Mesendoderm (in vitro differentiated cells): ENCODE measurements at regions not wholly inside any gene's neighbourhood (a gene's known extent, or its start where the extent isn't known, plus 50 kb on each side); places are given as distances from the start of the nearest gene placed in this dataset.

Experiments
- DNase-seq: peaks from one replicate; pipeline ENCODE4 v3.0.0; 2013
- H2AK5ac ChIP-seq: 2 replicates; pipeline ENCODE4 v1.6.1; 2013; ENCODE audit warnings: low read length, inconsistent platforms
- H2BK120ac ChIP-seq: 2 replicates; pipeline ENCODE4 v1.6.1; 2013; ENCODE audit warnings: low read depth, mild to moderate bottlenecking, low read length, moderate library complexity, mixed read lengths
- H2BK15ac ChIP-seq: replicated peaks from 2 replicates; pipeline ENCODE4 v1.6.1; 2013; ENCODE audit warnings: low read depth, mild to moderate bottlenecking, moderate library complexity
- H2BK5ac ChIP-seq: 2 replicates; pipeline ENCODE4 v1.6.1; 2013; ENCODE audit warnings: low read length, inconsistent platforms
- H3K18ac ChIP-seq: 2 replicates; pipeline ENCODE4 v1.6.1; 2013; ENCODE audit warnings: mild to moderate bottlenecking, low read length, mixed read lengths
- H3K23ac ChIP-seq: one replicate; pipeline ENCODE4 v1.6.1; 2013; ENCODE audit warnings: low read length
- H3K27ac ChIP-seq: 2 replicates; pipeline ENCODE4 v1.5.1; 2013; ENCODE audit warnings: low read depth, mild to moderate bottlenecking, inconsistent platforms, low read length, moderate library complexity
- H3K27me3 ChIP-seq: 2 replicates; pipeline ENCODE4 v1.6.1; 2013; ENCODE audit warnings: low read length, control low read depth, mild to moderate bottlenecking, inconsistent platforms; ENCODE audit not compliant: insufficient read depth, poor library complexity
- H3K36me3 ChIP-seq: 2 replicates; pipeline ENCODE4 v1.6.1; 2013; ENCODE audit warnings: low read length, inconsistent platforms; ENCODE audit not compliant: control insufficient read depth, insufficient read depth
- H3K4ac ChIP-seq: one replicate; pipeline ENCODE4 v1.6.1; 2013; ENCODE audit warnings: low read depth, mild to moderate bottlenecking, low read length, moderate library complexity
- H3K4me1 ChIP-seq: 2 replicates; pipeline ENCODE4 v1.6.1; 2013; ENCODE audit warnings: low read depth, low read length, inconsistent platforms; ENCODE audit not compliant: control insufficient read depth
- H3K4me2 ChIP-seq: 2 replicates; pipeline ENCODE4 v1.6.1; 2013; ENCODE audit warnings: low read length
- H3K4me3 ChIP-seq: 2 replicates; pipeline ENCODE4 v1.5.1; 2013; ENCODE audit warnings: mild to moderate bottlenecking, low read length
- H3K56ac ChIP-seq: one replicate; pipeline ENCODE4 v1.6.1; 2013; ENCODE audit warnings: low read length
- H3K79me1 ChIP-seq: 2 replicates; pipeline ENCODE4 v1.6.1; 2013; ENCODE audit warnings: low read length, inconsistent platforms
- H3K79me2 ChIP-seq: 2 replicates; pipeline ENCODE4 v1.6.1; 2013; ENCODE audit warnings: mild to moderate bottlenecking, low read length; ENCODE audit not compliant: control insufficient read depth, insufficient read depth
- H3K9ac ChIP-seq: 2 replicates; pipeline ENCODE4 v1.6.1; 2013; ENCODE audit warnings: low read length, inconsistent platforms
- H4K5ac ChIP-seq: one replicate; pipeline ENCODE4 v1.6.1; 2013; ENCODE audit warnings: low read length
- H4K8ac ChIP-seq: one replicate; pipeline ENCODE4 v1.6.1; 2013; ENCODE audit warnings: low read depth, mild to moderate bottlenecking, control low read depth, low read length, moderate library complexity
- WGBS: extraction: QIAGEN DNeasy Blood & Tissue Kit; methylation state at CpG from one replicate; pipeline ENCODE4 v1.1.7; 2013; ENCODE audit warnings: low lambda C conversion rate, missing lambda C conversion rate; ENCODE audit not compliant: insufficient coverage; ENCODE audit errors: extremely low coverage; 5-methylcytosine and 5-hydroxymethylcytosine counted together

- no peak for DNase-seq
- H3K36me3 ChIP-seq, result no peaks in the 10 kb centered on the region
- H2BK5ac ChIP-seq, result no peak overlapping the region
- no peaks in the 10 kb centered on the region for H3K79me2 ChIP-seq
- WGBS, result no CpG with 5 or more reads among the region's 5 CpGs
- no peak overlapping the region for H3K27ac ChIP-seq
- H3K23ac ChIP-seq, result no peak overlapping the region
- H3K4ac ChIP-seq, result no peak overlapping the region
- H3K79me1 ChIP-seq, result no peaks in the 10 kb centered on the region
- no peak overlapping the region for H3K4me3 ChIP-seq
- H3K27me3 ChIP-seq, result no peaks in the 10 kb centered on the region
- no peak overlapping the region for H3K4me2 ChIP-seq
- H3K9ac ChIP-seq, result no peak overlapping the region
- H2BK120ac ChIP-seq, result no peak overlapping the region
- H2AK5ac ChIP-seq, result no peak overlapping the region
- no peaks in the 10 kb centered on the region for H3K4me1 ChIP-seq
- H4K8ac ChIP-seq, result no peak overlapping the region
- H2BK15ac ChIP-seq, result no peak overlapping the region
- no peak overlapping the region for H4K5ac ChIP-seq
- no peak overlapping the region for H3K18ac ChIP-seq
- H3K56ac ChIP-seq, result no peak overlapping the region
Measured at GRCh38 chr2:72028996-72029395, 118.7 kb downstream of the CYP26B1 start.

GRCh38 chr2:72028351-72028995 is 119.2 kb downstream of the CYP26B1 start:
- Histone ChIP-seq H3K27me3 (no peaks in the 10 kb centered on the region), H3K4me3 (no peak overlapping the region), H3K4ac (no peak overlapping the region), H3K23ac (no peak overlapping the region), H3K18ac (no peak overlapping the region), H4K5ac (no peak overlapping the region), H2BK15ac (no peak overlapping the region), H4K8ac (no peak overlapping the region), H3K36me3 (no peaks in the 10 kb centered on the region), H3K79me2 (no peaks in the 10 kb centered on the region), H3K27ac (no peak overlapping the region), H2AK5ac (no peak overlapping the region), H3K4me2 (no peak overlapping the region), H3K56ac (no peak overlapping the region), H2BK5ac (no peak overlapping the region), H3K9ac (no peak overlapping the region), H3K79me1 (no peaks in the 10 kb centered on the region), H3K4me1 (no peaks in the 10 kb centered on the region), H2BK120ac (no peak overlapping the region)
- DNase-seq, result no peak
- no CpG with 5 or more reads among the region's 12 CpGs for WGBS

DNA sequence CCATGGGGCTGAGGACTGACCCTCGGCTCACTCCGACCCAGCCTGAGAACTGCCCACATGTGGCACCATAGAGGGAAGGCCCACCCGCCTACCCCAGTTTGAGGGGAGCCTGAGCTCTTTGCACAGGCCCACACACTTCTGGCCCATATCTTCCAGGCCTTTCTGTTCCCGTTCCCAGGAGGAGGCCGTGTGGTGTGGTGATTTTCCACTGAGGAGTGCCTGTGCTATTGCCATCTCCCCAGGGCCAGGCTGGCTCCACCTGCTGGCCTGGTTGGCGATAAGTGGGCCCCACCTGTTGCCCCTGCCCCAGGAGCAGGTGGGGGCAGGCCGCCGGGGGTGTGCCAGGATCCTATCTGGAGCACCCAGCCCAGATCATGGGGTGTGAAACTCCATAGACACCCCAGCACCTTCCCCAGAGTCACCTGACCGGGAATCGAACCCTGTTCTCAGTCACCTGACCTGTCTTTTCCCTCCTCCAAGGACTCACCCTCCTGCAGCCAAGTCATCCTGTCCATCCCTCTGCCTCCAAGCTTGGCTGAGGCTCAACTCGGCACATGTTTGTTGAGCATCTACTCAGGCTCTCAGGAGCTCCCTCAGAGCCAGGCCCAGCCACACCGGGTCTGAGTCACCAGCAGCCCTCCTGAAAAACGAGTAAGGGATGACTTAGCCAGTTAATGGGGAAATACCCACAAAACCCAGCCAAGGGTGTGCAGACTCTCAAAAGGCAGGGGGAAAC is 120.1 kb downstream of the CYP26B1 start:
- no peak overlapping the region for H3K56ac ChIP-seq
- H3K27me3 ChIP-seq, result no peaks in the 10 kb centered on the region
- H2AK5ac ChIP-seq, result no peak overlapping the region
- H2BK15ac ChIP-seq, result no peak overlapping the region
- H4K5ac ChIP-seq, result no peak overlapping the region
- H3K79me1 ChIP-seq, result no peaks in the 10 kb centered on the region
- no peak overlapping the region for H3K9ac ChIP-seq
- no peak overlapping the region for H3K4me3 ChIP-seq
- H4K8ac ChIP-seq, result no peak overlapping the region
- no peak overlapping the region for H3K4ac ChIP-seq
- H3K4me1 ChIP-seq, result no peaks in the 10 kb centered on the region
- H2BK5ac ChIP-seq, result no peak overlapping the region
- no peak for DNase-seq
- H3K79me2 ChIP-seq, result no peaks in the 10 kb centered on the region
- H3K27ac ChIP-seq, result no peak overlapping the region
- no CpG with 5 or more reads among the region's 13 CpGs for WGBS
- no peak overlapping the region for H2BK120ac ChIP-seq
- no peak overlapping the region for H3K18ac ChIP-seq
- no peak overlapping the region for H3K4me2 ChIP-seq
- no peaks in the 10 kb centered on the region for H3K36me3 ChIP-seq
- no peak overlapping the region for H3K23ac ChIP-seq

GRCh38 chr2:72026819-72027425 is 120.7 kb downstream of the CYP26B1 start:
- no peak overlapping the region for H2BK15ac ChIP-seq
- DNase-seq, result no peak
- no peak overlapping the region for H2AK5ac ChIP-seq
- no peaks in the 10 kb centered on the region for H3K36me3 ChIP-seq
- H3K18ac ChIP-seq, result no peak overlapping the region
- no peak overlapping the region for H3K23ac ChIP-seq
- H3K56ac ChIP-seq, result no peak overlapping the region
- no peak overlapping the region for H4K5ac ChIP-seq
- no peak overlapping the region for H3K4ac ChIP-seq
- no peaks in the 10 kb centered on the region for H3K27me3 ChIP-seq
- H3K4me1 ChIP-seq, result no peaks in the 10 kb centered on the region
- H3K79me1 ChIP-seq, result no peaks in the 10 kb centered on the region
- H4K8ac ChIP-seq, result no peak overlapping the region
- no peak overlapping the region for H3K4me2 ChIP-seq
- H2BK5ac ChIP-seq, result no peak overlapping the region
- no peaks in the 10 kb centered on the region for H3K79me2 ChIP-seq
- no peak overlapping the region for H2BK120ac ChIP-seq
- no CpG with 5 or more reads among the region's 10 CpGs for WGBS
- no peak overlapping the region for H3K4me3 ChIP-seq
- H3K9ac ChIP-seq, result no peak overlapping the region
- no peak overlapping the region for H3K27ac ChIP-seq

GRCh38 chr2:72024451-72025175 is 123.0 kb downstream of the CYP26B1 start:
- H2BK15ac ChIP-seq, result no peak overlapping the region
- H3K27ac ChIP-seq, result no peak overlapping the region
- no peak overlapping the region for H2AK5ac ChIP-seq
- no peak overlapping the region for H3K4ac ChIP-seq
- no peak overlapping the region for H3K18ac ChIP-seq
- no peak overlapping the region for H2BK5ac ChIP-seq
- H3K36me3 ChIP-seq, result no peaks in the 10 kb centered on the region
- no peak overlapping the region for H3K4me3 ChIP-seq
- H3K4me2 ChIP-seq, result no peak overlapping the region
- H3K56ac ChIP-seq, result no peak overlapping the region
- H4K5ac ChIP-seq, result no peak overlapping the region
- H3K9ac ChIP-seq, result no peak overlapping the region
- no peak for DNase-seq
- H3K27me3 ChIP-seq, result no peaks in the 10 kb centered on the region
- no peak overlapping the region for H3K23ac ChIP-seq
- H3K79me2 ChIP-seq, result no peaks in the 10 kb centered on the region
- WGBS, result no CpG with 5 or more reads among the region's 16 CpGs
- H3K79me1 ChIP-seq, result no peaks in the 10 kb centered on the region
- H2BK120ac ChIP-seq, result no peak overlapping the region
- H3K4me1 ChIP-seq, result no peaks in the 10 kb centered on the region
- H4K8ac ChIP-seq, result no peak overlapping the region
